ENCODE measurements at regions not wholly inside any gene's neighbourhood (a gene's known extent, or its start where the extent isn't known, plus 50 kb on each side); places are given as distances from the start of the nearest gene placed in this dataset.

GRCh38 chr7:81467964-81468363, 301.9 kb downstream of the HGF start (continued):
- no peak for TF ChIP-seq ZNF274 (IDR thresholded peaks at IDR 0.05; ENCODE audit: borderline replicate concordance, extremely low read depth, low read length)
- no peak for TF ChIP-seq MAFK (IDR thresholded peaks at IDR 0.05; ENCODE audit: low read depth, low read length)
